ENCODE measurements at regions not wholly inside any gene's neighbourhood (a gene's known extent, or its start where the extent isn't known, plus 50 kb on each side); places are given as distances from the start of the nearest gene placed in this dataset.

- no peak for TF ChIP-seq CTCF (IDR thresholded peaks at IDR 0.05; ENCODE audit: insufficient read depth, low read length, poor library complexity, severe bottlenecking)
- Histone ChIP-seq H3K4me3 (replicated peaks; ENCODE audit: low read depth, low read length) (no peak overlapping the region), H3K27me3 (replicated peaks; ENCODE audit: control insufficient read depth, insufficient read depth, low read length) (no peaks in the 10 kb centered on the region), H3K36me3 (ENCODE audit: control insufficient read depth, insufficient read depth, low read length) (no peaks in the 10 kb centered on the region)
- DNase-seq (ENCODE audit: extremely low read depth, insufficient read length), result no peak
Measured at GRCh38 chr15:38065721-38066345, 131.4 kb downstream of the TMCO5A start.

GRCh38 chr15:38066612-38067011 is 132.2 kb downstream of the TMCO5A start:
- Histone ChIP-seq H3K27me3 (replicated peaks; ENCODE audit: control insufficient read depth, insufficient read depth, low read length) (no peaks in the 10 kb centered on the region), H3K4me3 (replicated peaks; ENCODE audit: low read depth, low read length) (no peak overlapping the region), H3K36me3 (ENCODE audit: control insufficient read depth, insufficient read depth, low read length) (no peaks in the 10 kb centered on the region)
- TF ChIP-seq CTCF (IDR thresholded peaks at IDR 0.05; ENCODE audit: insufficient read depth, low read length, poor library complexity, severe bottlenecking), result no peak
- DNase-seq (ENCODE audit: extremely low read depth, insufficient read length), result no peak

- H3K4me3 ChIP-seq (replicated peaks; ENCODE audit: low read depth, low read length), result no peak overlapping the region
- peak; percentile 68 for DNase-seq (ENCODE audit: extremely low read depth, insufficient read length)
Measured at GRCh38 chr15:38068626-38069391, 134.4 kb downstream of the TMCO5A start.

GRCh38 chr15:38069511-38070011 is 135.1 kb downstream of the TMCO5A start:
- Histone ChIP-seq H3K27me3 (replicated peaks; ENCODE audit: control insufficient read depth, insufficient read depth, low read length) (no peaks in the 10 kb centered on the region), H3K4me3 (replicated peaks; ENCODE audit: low read depth, low read length) (no peak overlapping the region), H3K36me3 (ENCODE audit: control insufficient read depth, insufficient read depth, low read length) (no peaks in the 10 kb centered on the region)
- no peak for DNase-seq (ENCODE audit: extremely low read depth, insufficient read length)
- TF ChIP-seq CTCF (IDR thresholded peaks at IDR 0.05; ENCODE audit: insufficient read depth, low read length, poor library complexity, severe bottlenecking), result no peak

More at GRCh38 chr15:38068626-38069391, 134.4 kb downstream of the TMCO5A start:
- H3K27me3 ChIP-seq (replicated peaks; ENCODE audit: control insufficient read depth, insufficient read depth, low read length), result no peaks in the 10 kb centered on the region
- no peak for TF ChIP-seq CTCF (IDR thresholded peaks at IDR 0.05; ENCODE audit: insufficient read depth, low read length, poor library complexity, severe bottlenecking)
- H3K36me3 ChIP-seq (ENCODE audit: control insufficient read depth, insufficient read depth, low read length), result no peaks in the 10 kb centered on the region

GRCh38 chr15:38070778-38071177 is 136.3 kb downstream of the TMCO5A start:
- H3K36me3 ChIP-seq (ENCODE audit: control insufficient read depth, insufficient read depth, low read length), result no peaks in the 10 kb centered on the region
- no peak for TF ChIP-seq CTCF (IDR thresholded peaks at IDR 0.05; ENCODE audit: insufficient read depth, low read length, poor library complexity, severe bottlenecking)
- H3K4me3 ChIP-seq (replicated peaks; ENCODE audit: low read depth, low read length), result no peak overlapping the region
- no peak for DNase-seq (ENCODE audit: extremely low read depth, insufficient read length)
- H3K27me3 ChIP-seq (replicated peaks; ENCODE audit: control insufficient read depth, insufficient read depth, low read length), result no peaks in the 10 kb centered on the region

Measured in GM06990 (cell line).